A673 (cell line): ENCODE measurements at regions not wholly inside any gene's neighbourhood (a gene's known extent, or its start where the extent isn't known, plus 50 kb on each side); places are given as distances from the start of the nearest gene placed in this dataset.

Experiments used
- BruUV-seq: library from RNA; stranded (reverse); fragments of 400-500 nt; replicated peaks from 2 replicates; lab custom pipeline; 2021; lab: Mats Ljungman, UMichigan
- CTCF ChIA-PET: fragments of 300-600 bp; sonication (Branson Sonifier 250); formaldehyde crosslinking; loops from one replicate; lab custom pipeline; 2022; ENCODE audit warnings: antibody characterized with exemption; lab: Charles Lee
- POLR2A ChIA-PET: fragments of 300-600 bp; sonication (Branson Sonifier 250); formaldehyde crosslinking; loops from one replicate; lab custom pipeline; 2022; ENCODE audit warnings: antibody characterized with exemption; ENCODE audit not compliant: low non-redundant PET; lab: Charles Lee
- DNase-seq: peaks from one replicate; pipeline ENCODE4 v3.0.0-alpha.2; 2015; ENCODE audit warnings: low spot score
- H3K27ac ChIP-seq: fragments of 200-600 bp; sonication (generic); 2 replicates; pipeline ENCODE4 v1.5.1; 2016; ENCODE audit warnings: mixed run types, low read depth, mild to moderate bottlenecking, mixed read lengths, antibody characterized with exemption, low read length; ENCODE audit not compliant: poor library complexity, severe bottlenecking
- H3K27me3 ChIP-seq: fragments of 200-600 bp; sonication (generic); replicated peaks from 2 replicates; pipeline ENCODE4 v1.6.1; 2017; ENCODE audit warnings: mixed run types, low read depth, mild to moderate bottlenecking, mixed read lengths, antibody characterized with exemption, low read length; ENCODE audit not compliant: insufficient read depth, poor library complexity
- H3K36me3 ChIP-seq: fragments of 200-600 bp; sonication (generic); 2 replicates; pipeline ENCODE4 v1.6.1; 2016; ENCODE audit warnings: mixed run types, mild to moderate bottlenecking, mixed read lengths, antibody characterized with exemption, low read length; ENCODE audit not compliant: insufficient read depth, poor library complexity, severe bottlenecking
- H3K4me1 ChIP-seq: fragments of 200-600 bp; sonication (generic); 2 replicates; pipeline ENCODE4 v1.6.1; 2017; ENCODE audit warnings: mixed run types, mild to moderate bottlenecking, mixed read lengths, antibody characterized with exemption, low read length; ENCODE audit not compliant: insufficient read depth, poor library complexity, severe bottlenecking
- H3K4me3 ChIP-seq: fragments of 200-600 bp; sonication (generic); 2 replicates; pipeline ENCODE4 v1.5.1; 2016; ENCODE audit warnings: low read depth, mixed run types, mild to moderate bottlenecking, mixed read lengths, low read length; ENCODE audit not compliant: poor library complexity, severe bottlenecking
- H3K9me3 ChIP-seq: fragments of 200-600 bp; sonication (generic); 2 replicates; pipeline ENCODE4 v1.6.1; 2016; ENCODE audit warnings: mixed run types, low read depth, mild to moderate bottlenecking, mixed read lengths, antibody characterized with exemption, low read length; ENCODE audit not compliant: poor library complexity, severe bottlenecking
- CTCF ChIP-seq: fragments of 300-800, 200-600 bp; sonication (generic); conservative IDR thresholded peaks from 2 replicates; pipeline ENCODE4 v1.5.1; 2017; ENCODE audit warnings: low read depth, mild to moderate bottlenecking, antibody characterized with exemption, low read length, moderate library complexity, mixed read lengths
- EZH2 ChIP-seq: fragments of 200-600 bp; sonication (generic); IDR thresholded peaks from 2 replicates; pipeline ENCODE4 v1.6.1; 2017; ENCODE audit warnings: borderline replicate concordance, low read depth, mild to moderate bottlenecking, mixed read lengths, antibody characterized with exemption, low read length; ENCODE audit not compliant: poor library complexity, severe bottlenecking
- intact Hi-C: fragments of 100-400 bp; cut with micrococcal nuclease; formaldehyde crosslinking; loops from one replicate; pipeline ENCODE4 v1.10.0; 2022; ENCODE audit not compliant: unreplicated experiment

DNA sequence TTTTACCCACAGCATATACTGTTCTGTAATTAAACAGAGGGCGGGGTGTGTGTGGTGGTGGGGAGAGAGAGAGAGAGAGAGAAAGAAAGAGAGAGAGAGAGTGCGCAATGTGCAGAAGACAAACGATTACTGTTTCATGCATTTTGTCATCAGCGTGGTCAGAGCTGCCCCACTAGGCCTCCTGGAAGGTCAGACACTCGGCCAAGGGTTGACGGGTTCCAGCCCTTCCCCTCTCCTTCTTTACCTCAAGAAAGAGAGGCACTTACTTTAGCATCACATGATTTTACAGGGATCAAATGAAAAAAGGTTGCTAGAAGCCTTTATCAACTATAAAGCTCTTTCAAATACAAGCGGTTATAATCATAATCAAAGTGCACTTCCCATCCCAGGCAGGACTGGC lies 269.2 kb upstream of the SORL1-AS1 start:
- intact Hi-C loops, result no loop called here
- POLR2A ChIA-PET, result interaction anchor here (0.9 kb wide), 1 partner anchor 25 kb away, joined by 3 read pairs; no protein-coding TSS in a partner anchor

DNA sequence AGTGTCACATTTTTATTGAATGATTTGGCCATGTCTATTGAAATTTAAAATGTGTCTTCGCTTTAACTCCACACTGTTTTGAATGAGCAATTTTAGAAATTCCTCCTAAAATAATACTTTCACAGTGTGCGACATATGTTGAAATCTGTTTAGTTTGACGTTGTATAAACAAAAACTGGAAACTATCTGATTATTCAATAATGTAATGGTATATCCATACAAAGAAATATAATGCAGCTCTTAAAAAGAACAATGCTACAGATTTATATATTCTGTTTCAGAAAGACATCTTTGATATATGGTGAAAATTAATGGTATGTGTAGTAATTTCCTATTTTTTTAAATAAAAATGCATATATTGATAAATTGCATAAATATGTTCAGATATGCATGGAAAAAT lies 268.7 kb upstream of the SORL1-AS1 start:
- no peak overlapping the region for H3K27ac ChIP-seq
- POLR2A ChIA-PET, result no interaction called here
- no peak for DNase-seq
- peaks cover 24% of the 10 kb centered on the region for H3K4me1 ChIP-seq
- CTCF ChIA-PET, result interaction anchor here (1.4 kb wide), 1 partner anchor 378 kb away, joined by 5 read pairs; no protein-coding TSS in a partner anchor
- no peaks in the 10 kb centered on the region for H3K9me3 ChIP-seq
- intact Hi-C loops, result no loop called here
- H3K4me3 ChIP-seq, result no peak overlapping the region
- H3K27me3 ChIP-seq, result no peaks in the 10 kb centered on the region
- H3K36me3 ChIP-seq, result no peaks in the 10 kb centered on the region
- TF ChIP-seq CTCF (no peak), EZH2 (no peak)
- BruUV-seq, result TSS peak; percentile 85

More for the DNA sequence above, 269.2 kb upstream of the SORL1-AS1 start:
- Histone ChIP-seq H3K4me3 (no peak overlapping the region), H3K4me1 (peaks cover 24% of the 10 kb centered on the region), H3K27ac (peak overlapping the region; percentile 77), H3K36me3 (no peaks in the 10 kb centered on the region), H3K27me3 (no peaks in the 10 kb centered on the region), H3K9me3 (no peaks in the 10 kb centered on the region)
- DNase-seq, result no peak
- no TSS peak for BruUV-seq
- CTCF ChIA-PET, result interaction anchor here (1.4 kb wide), 1 partner anchor 378 kb away, joined by 5 read pairs; no protein-coding TSS in a partner anchor
- TF ChIP-seq EZH2, result no peak
- no peak for TF ChIP-seq CTCF

- Histone ChIP-seq H3K27ac (no peak overlapping the region), H3K9me3 (no peaks in the 10 kb centered on the region), H3K4me3 (no peak overlapping the region), H3K27me3 (no peaks in the 10 kb centered on the region), H3K36me3 (no peaks in the 10 kb centered on the region), H3K4me1 (peaks cover 6% of the 10 kb centered on the region)
- TF ChIP-seq CTCF, result no peak
- no peak for TF ChIP-seq EZH2
- BruUV-seq, result no TSS peak
- POLR2A ChIA-PET, result no interaction called here
- DNase-seq, result no peak
- CTCF ChIA-PET, result no interaction called here
- intact Hi-C loops, result no loop called here
These were observed 264.5 kb upstream of the SORL1-AS1 start for GRCh38 chr11:121717296-121717695.
